Ascending aorta (tissue), 2 donors: ENCODE measurements at regions not wholly inside any gene's neighbourhood (a gene's known extent, or its start where the extent isn't known, plus 50 kb on each side); places are given as distances from the start of the nearest gene placed in this dataset.

Experiments
- DNase-seq, 2 donors: peaks; one replicate each; pipeline ENCODE4 v3.0.0-alpha.2; 2019; ENCODE audit warnings: low spot score in 2 of 2
- H3K27ac ChIP-seq, 2 donors: fragments of 200-600 bp; sonication (generic); one replicate each; pipeline ENCODE4 v1.5.1; 2016 to 2017; ENCODE audit warnings: mild to moderate bottlenecking in 1 of 2
- H3K27me3 ChIP-seq: fragments of 200-600 bp; sonication (generic); one replicate; pipeline ENCODE4 v1.5.1; 2017
- H3K36me3 ChIP-seq, 2 donors: fragments of 200-600 bp; sonication (generic); one replicate each; pipeline ENCODE4 v1.5.1; 2016
- H3K4me1 ChIP-seq, 2 donors: fragments of 200-600 bp; sonication (generic); one replicate each; pipeline ENCODE4 v1.5.1; 2016 to 2017; ENCODE audit warnings: mild to moderate bottlenecking in 1 of 2
- H3K4me3 ChIP-seq, 2 donors: fragments of 200-600 bp; sonication (generic); one replicate each; pipeline ENCODE4 v1.5.1; 2016 to 2017; ENCODE audit warnings: mild to moderate bottlenecking in 1 of 2
- H3K9me3 ChIP-seq, 2 donors: fragments of 200-600 bp; sonication (generic); one replicate each; pipeline ENCODE4 v1.5.1; 2016
- CTCF ChIP-seq, 3 experiments: fragments of 200-600 bp in 2 of 3; fragments of 450-650 bp in 1 of 3; sonication (generic) in 2 of 3; IDR thresholded peaks; one replicate each; pipeline ENCODE4 v1.5.1; 2016 to 2019; ENCODE audit warnings: antibody characterized with exemption in 3 of 3, mild to moderate bottlenecking in 1 of 3, moderate library complexity in 1 of 3
- intact Hi-C: fragments of 100-400 bp; cut with DNase I; formaldehyde crosslinking; loops from one replicate; pipeline ENCODE4 v1.15.1; 2023

GRCh38 chr7:50865450-50865849, 82.8 kb upstream of the GRB10 start:
- H3K4me1 ChIP-seq = peaks cover 0 to 10% of the 10 kb centered on the region in 2 donors
- H3K27ac ChIP-seq = no peak overlapping the region
- intact Hi-C loops = loop anchor here (5.0 kb wide), 3 partner anchors 38 to 208 kb away; no protein-coding TSS in a partner anchor
- no peaks in the 10 kb centered on the region for H3K9me3 ChIP-seq
- no peak overlapping the region for H3K4me3 ChIP-seq
- no peak for DNase-seq
- no peak for TF ChIP-seq CTCF (IDR thresholded peaks at IDR 0.05)
- no peaks in the 10 kb centered on the region for H3K36me3 ChIP-seq
- H3K27me3 ChIP-seq = no peaks in the 10 kb centered on the region

- intact Hi-C loops = loop anchor here (5.0 kb wide), 3 partner anchors 37 to 207 kb away; no protein-coding TSS in a partner anchor
Observed at GRCh38 chr7:50864694-50865093, 82.0 kb upstream of the GRB10 start.

GRCh38 chr7:50863053-50863452, 80.4 kb upstream of the GRB10 start:
- Histone ChIP-seq H3K36me3 (no peaks in the 10 kb centered on the region), H3K4me3 (no peak overlapping the region), H3K27me3 (no peaks in the 10 kb centered on the region), H3K9me3 (no peaks in the 10 kb centered on the region), H3K27ac (no peak overlapping the region), H3K4me1 (no peaks in the 10 kb centered on the region)
- DNase-seq = no peak
- intact Hi-C loops = no loop called here
- no peak for TF ChIP-seq CTCF (IDR thresholded peaks at IDR 0.05)

More at GRCh38 chr7:50864694-50865093, 82.0 kb upstream of the GRB10 start:
- H3K9me3 ChIP-seq = no peaks in the 10 kb centered on the region
- H3K27ac ChIP-seq = no peak overlapping the region
- TF ChIP-seq CTCF (IDR thresholded peaks at IDR 0.05) = no peak
- DNase-seq = no peak
- H3K4me3 ChIP-seq = no peak overlapping the region
- H3K36me3 ChIP-seq = no peaks in the 10 kb centered on the region
- no peaks in the 10 kb centered on the region for H3K27me3 ChIP-seq
- H3K4me1 ChIP-seq = peaks cover 0 to 6% of the 10 kb centered on the region in 2 donors

GRCh38 chr7:50862302-50862701, 79.6 kb upstream of the GRB10 start:
- Histone ChIP-seq H3K27ac (no peak overlapping the region), H3K9me3 (no peaks in the 10 kb centered on the region), H3K27me3 (no peaks in the 10 kb centered on the region), H3K4me1 (no peaks in the 10 kb centered on the region), H3K36me3 (no peaks in the 10 kb centered on the region), H3K4me3 (no peak overlapping the region)
- TF ChIP-seq CTCF (IDR thresholded peaks at IDR 0.05) = no peak
- intact Hi-C loops = no loop called here
- DNase-seq = no peak

- Histone ChIP-seq H3K4me1 (no peaks in the 10 kb centered on the region), H3K27me3 (no peaks in the 10 kb centered on the region), H3K36me3 (no peaks in the 10 kb centered on the region), H3K4me3 (no peak overlapping the region), H3K9me3 (no peaks in the 10 kb centered on the region), H3K27ac (no peak overlapping the region)
- TF ChIP-seq CTCF (IDR thresholded peaks at IDR 0.05) = no peak
- intact Hi-C loops = no loop called here
- DNase-seq = no peak
Observed at GRCh38 chr7:50860598-50860997, 77.9 kb upstream of the GRB10 start.

GRCh38 chr7:50860174-50860573, 77.5 kb upstream of the GRB10 start:
- Histone ChIP-seq H3K36me3 (no peaks in the 10 kb centered on the region), H3K27ac (no peak overlapping the region), H3K4me3 (no peak overlapping the region), H3K27me3 (no peaks in the 10 kb centered on the region), H3K4me1 (no peaks in the 10 kb centered on the region), H3K9me3 (no peaks in the 10 kb centered on the region)
- intact Hi-C loops = no loop called here
- no peak for TF ChIP-seq CTCF (IDR thresholded peaks at IDR 0.05)
- DNase-seq = no peak
